ENCODE measurements at regions not wholly inside any gene's neighbourhood (a gene's known extent, or its start where the extent isn't known, plus 50 kb on each side); places are given as distances from the start of the nearest gene placed in this dataset.

- ChIA-PET CTCF (no interaction called here), RAD21 (ENCODE audit: low non-redundant PET in 1 of 2, low total read pairs in 2 of 2, uncharacterized antibody in 2 of 2, unreplicated experiment in 2 of 2) (no interaction called here), POLR2A (no interaction called here)
- no peaks in the 10 kb centered on the region for H3K9me2 ChIP-seq (ENCODE audit: insufficient read depth)
- TF ChIP-seq JUND (IDR thresholded peaks at IDR 0.05) (no peak), POLR2A (IDR thresholded peaks at IDR 0.05; ENCODE audit: borderline replicate concordance, extremely low read depth, insufficient read depth, insufficient read length) (no peak), FOSL1 (IDR thresholded peaks at IDR 0.05; ENCODE audit: low read depth) (no peak), EGR1 (IDR thresholded peaks at IDR 0.05; ENCODE audit: low read depth) (no peak), RAD21 (IDR thresholded peaks at IDR 0.05; ENCODE audit: low read depth) (no peak), SIN3A (IDR thresholded peaks at IDR 0.05; ENCODE audit: low read depth) (no peak), ZBTB33 (IDR thresholded peaks at IDR 0.05; ENCODE audit: extremely low read depth, insufficient replicate concordance, low read length) (no peak), SRF (IDR thresholded peaks at IDR 0.05; ENCODE audit: low read depth) (no peak), POLR2AphosphoS5 (IDR thresholded peaks at IDR 0.05; ENCODE audit: low read depth, low read length) (no peak), ATF3 (IDR thresholded peaks at IDR 0.05) (no peak)
- peaks cover 0 to 17% of the 10 kb centered on the region in 2 experiments; a peak in 3 of 4 replicates for H3K4me1 ChIP-seq (ENCODE audit: control insufficient read depth in 1 of 2, insufficient read depth in 2 of 2, low read length in 2 of 2)
- no peak overlapping the region for H3K4me3 ChIP-seq (replicated peaks in 1 of 2; ENCODE audit: low read depth in 1 of 2, low read length in 2 of 2)
- H3K36me3 ChIP-seq (ENCODE audit: control insufficient read depth in 1 of 2, insufficient read depth in 2 of 2, low read length in 2 of 2) = no peaks in the 10 kb centered on the region
- no peak overlapping the region for H3K4me2 ChIP-seq (ENCODE audit: low read length)
- no peak overlapping the region for H3K9ac ChIP-seq (ENCODE audit: low read length)
- no TSS peak for BruUV-seq (replicated peaks)
- H3K27ac ChIP-seq (ENCODE audit: low read depth, low read length) = no peak overlapping the region
- H3K27me3 ChIP-seq (ENCODE audit: insufficient read depth, low read length) = no peaks in the 10 kb centered on the region
- H4K20me1 ChIP-seq (ENCODE audit: insufficient read depth) = no peaks in the 10 kb centered on the region
- intact Hi-C loops (cut with micrococcal nuclease) = no loop called here
- ATAC-seq = no peak
- no peak overlapping the region for H2AFZ ChIP-seq (ENCODE audit: low read depth, low read length, poor library complexity, severe bottlenecking)
- H3K9me3 ChIP-seq (ENCODE audit: control insufficient read depth in 1 of 2, insufficient read depth in 1 of 2, low read depth in 1 of 2, low read length in 2 of 2) = no peaks in the 10 kb centered on the region
- no peaks in the 10 kb centered on the region for H3K79me2 ChIP-seq (ENCODE audit: insufficient read depth, low read length)
- no peak for DNase-seq (ENCODE audit: low read depth, low spot score)
Observed at GRCh38 chr6:14616656-14617055, 499.1 kb downstream of the CD83 start.

All from HCT116 (cell line).